GM19455 (cell line): ENCODE measurements at regions not wholly inside any gene's neighbourhood (a gene's known extent, or its start where the extent isn't known, plus 50 kb on each side); places are given as distances from the start of the nearest gene placed in this dataset.

ENCODE experiments used
- ATAC-seq: cut with Tn5 transposase; IDR thresholded peaks from one replicate; pipeline ENCODE4 v1.9.1; 2021; ENCODE audit not compliant: unreplicated experiment

- ATAC-seq: no peak
These were observed 376.4 kb downstream of the FGF9 start for GRCh38 chr13:22047082-22047784.

DNA sequence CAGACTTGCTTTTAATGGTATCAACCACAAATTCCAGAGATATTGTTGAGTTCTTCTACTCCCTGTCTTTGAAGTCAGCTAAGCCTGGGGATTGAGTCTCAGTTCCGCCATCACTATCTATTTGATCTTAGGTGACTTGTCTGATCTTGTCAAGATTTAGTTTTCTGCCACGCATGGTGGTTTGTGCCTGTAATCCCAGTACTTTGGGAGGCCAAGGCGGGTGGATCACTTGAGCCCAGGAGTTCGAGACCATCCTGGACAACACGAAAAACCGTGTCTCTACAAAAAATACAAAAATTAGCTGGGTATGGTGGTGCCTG is 376.9 kb downstream of the FGF9 start:
- ATAC-seq: no peak

GRCh38 chr13:22049384-22049783 is 378.5 kb downstream of the FGF9 start:
- no peak for ATAC-seq

DNA sequence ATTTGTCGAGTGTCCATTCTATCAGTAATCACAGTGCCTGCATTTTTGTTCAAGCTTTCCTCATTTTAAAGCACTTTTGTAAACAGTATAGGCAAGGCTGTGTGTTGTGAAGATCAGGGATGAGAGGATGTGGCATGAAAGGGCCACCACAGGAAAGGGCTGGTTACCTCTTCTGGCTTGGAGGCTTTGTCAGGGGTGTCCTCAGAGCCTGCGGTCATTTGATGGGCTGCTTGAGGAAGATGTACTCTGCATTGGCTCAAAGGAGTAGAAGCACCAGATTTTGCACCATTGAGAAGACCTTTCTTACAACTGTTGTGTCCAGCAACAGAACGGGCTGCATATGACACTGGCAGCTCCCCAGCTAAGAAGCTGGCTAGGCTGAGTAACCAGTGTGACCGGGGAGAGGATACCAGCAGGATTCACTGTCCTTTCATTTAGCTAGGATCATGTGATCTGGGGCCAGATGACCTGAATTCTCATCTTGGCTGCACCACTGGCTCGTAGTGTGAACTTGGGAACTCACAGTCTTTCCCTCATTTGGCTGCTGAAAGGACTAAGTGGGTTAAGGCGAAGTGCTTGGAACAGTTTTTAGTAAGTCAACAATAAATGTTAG is 380.2 kb downstream of the FGF9 start:
- no peak for ATAC-seq

- no peak for ATAC-seq
These were observed 382.2 kb downstream of the FGF9 start for GRCh38 chr13:22053053-22053452.

DNA sequence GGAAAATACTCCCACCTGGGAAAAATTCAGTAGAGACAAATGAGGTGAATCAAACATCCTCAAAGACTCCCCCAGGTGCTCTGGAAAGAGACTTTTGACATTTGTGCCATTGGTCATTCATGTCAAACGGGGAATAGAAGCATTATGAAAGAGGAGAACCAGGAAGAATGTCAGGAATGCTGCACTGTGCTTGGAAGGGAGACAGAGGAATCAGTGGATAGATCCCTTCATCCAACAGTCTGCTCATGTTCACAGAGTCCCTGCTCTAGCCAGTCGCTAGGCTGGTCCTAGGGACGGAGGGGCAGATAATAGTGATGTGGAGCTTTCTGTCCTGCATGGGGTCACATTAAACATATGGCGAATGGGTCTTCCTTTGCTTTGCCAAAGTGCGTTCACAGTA is 384.4 kb downstream of the FGF9 start:
- ATAC-seq: no peak

DNA sequence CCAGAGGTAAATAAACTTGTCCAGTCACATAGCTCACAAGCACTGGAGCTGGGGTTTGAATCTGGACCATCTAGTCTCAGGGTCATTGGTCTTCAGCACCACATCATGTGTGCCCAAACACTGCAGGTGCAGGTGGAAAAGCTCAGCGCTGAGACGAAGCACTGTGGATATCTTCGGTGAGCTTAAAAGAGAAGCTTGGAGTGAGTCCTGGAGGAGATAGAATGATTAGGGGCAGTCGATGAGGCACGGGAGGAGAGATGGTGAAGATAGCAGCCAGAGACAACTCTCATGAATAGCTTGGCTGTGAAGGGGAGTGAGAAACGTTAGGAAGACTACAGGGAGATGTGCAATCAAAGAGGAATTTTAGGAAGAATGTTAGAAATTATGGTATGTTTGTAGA is 389.3 kb downstream of the FGF9 start:
- no peak for ATAC-seq

DNA sequence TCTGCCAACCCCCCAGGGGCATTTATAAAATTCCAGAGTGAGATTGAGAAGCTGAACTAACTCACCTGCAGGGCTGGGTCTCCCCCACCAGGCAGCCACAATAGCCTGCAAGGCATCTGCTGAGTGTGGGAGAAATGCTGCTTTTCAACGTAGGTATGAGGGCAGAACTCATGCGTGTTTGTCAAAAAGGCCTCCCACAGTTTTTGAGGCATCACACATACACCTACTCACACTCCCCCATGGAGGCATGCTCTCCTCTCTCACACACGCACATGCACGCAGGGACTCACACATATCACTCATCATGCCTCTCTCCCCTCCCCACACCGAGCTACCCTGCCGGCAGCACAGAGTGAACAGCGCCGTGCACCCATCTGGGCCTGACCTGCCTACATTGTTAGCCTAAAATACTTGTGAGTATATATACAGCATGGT is 390.5 kb downstream of the FGF9 start:
- peak; percentile 54 for ATAC-seq

DNA sequence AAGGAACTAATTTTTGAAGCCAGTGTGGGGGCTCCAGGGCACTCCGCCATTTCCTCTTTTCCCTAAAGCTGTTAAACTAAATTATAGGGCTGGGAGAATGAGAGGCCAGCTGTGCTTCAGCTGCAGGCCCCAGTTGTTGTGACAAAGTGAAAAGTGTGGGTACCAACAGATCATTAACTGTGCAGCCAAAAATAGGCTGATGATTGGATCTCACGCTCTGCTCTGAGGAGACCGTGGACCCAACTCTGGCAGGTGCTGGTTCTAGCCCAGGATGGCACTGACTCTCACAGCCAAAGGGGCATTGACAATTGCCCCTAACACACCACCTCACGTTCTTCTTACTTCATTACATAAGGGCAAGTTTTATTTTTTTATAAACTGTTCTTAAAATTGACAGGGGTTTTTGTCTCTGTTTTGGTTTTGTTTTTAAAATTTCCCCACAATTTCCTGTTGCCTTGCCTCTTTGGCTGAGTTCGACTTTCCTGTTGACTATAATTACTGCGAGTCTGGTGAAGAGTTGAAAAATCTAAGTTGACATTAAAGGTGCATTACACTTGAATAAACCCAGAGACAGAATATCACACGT is 391.0 kb downstream of the FGF9 start:
- ATAC-seq: peak; percentile 51

DNA sequence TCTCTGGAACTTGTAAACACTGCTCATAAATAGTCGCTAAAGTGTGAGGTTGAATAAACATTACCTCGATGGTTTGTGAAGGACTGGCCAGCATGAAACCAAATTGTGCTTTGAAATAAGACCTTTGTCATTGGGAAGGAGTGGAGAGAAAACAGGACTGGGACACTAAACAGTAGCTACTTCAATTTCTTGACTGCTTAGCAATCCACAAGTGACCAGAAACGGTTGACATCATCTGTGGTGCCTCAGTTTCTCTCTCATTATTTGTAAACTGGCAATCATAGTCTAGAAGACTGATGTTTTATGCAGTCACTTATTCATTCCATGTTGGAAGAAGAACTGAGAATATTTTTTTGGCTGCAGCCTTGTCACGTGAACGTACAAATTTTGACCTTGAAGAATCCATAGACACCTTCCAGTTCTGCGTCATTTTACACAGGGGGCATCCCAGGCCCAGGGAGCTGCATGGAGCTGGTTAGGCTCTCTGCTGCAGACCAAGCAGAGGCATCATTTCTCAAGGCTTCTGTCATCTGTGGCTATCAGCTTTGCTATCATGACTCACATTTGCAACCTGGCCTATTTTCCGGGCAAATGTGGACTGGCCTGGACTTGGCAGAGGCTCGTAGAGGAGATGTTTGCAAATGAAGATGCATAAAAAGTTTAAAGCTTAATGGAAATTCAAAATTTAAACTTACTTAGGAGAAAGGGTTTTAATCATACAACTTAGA is 391.8 kb downstream of the FGF9 start:
- ATAC-seq: no peak

GRCh38 chr13:22063416-22064124 is 392.7 kb downstream of the FGF9 start:
- no peak for ATAC-seq

DNA sequence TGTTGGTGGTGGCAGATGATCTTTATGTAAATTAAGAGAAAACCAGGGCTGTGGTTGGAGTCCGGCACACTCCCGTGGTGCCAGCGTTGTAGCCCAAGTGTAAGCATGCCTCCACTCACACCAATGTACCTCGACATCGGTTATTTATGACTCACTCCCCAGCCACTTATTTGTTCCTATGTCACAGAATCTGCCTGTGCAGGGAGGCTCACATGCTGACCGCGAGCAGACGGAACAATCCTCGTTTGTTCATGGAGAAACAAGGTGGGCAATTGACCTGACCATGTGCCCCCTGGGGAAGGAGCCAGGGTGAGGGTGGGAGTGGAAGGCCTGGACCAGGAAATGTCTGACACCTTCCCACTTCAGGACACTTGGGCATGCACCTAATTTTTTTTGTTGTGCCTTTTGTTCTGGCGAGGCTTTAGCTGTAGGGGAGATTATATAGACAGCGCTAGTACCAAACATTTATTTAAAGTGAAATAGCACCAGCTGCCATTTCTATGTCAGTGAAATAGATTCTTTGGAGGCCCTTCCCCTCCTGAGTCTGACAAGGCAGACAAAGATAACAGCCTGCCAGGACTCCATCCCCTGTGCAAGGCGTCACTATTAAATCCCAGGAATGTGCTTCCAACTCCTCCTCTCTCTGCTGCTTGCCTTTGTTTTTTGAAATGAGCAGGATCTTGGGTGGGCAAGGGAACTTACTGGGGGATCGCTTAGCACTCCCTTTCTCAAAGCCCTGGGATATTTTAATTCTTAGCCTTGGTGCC is 394.2 kb downstream of the FGF9 start:
- no peak for ATAC-seq

GRCh38 chr13:22073718-22074117 is 402.8 kb downstream of the FGF9 start:
- ATAC-seq: no peak

GRCh38 chr13:22074403-22074802 is 403.5 kb downstream of the FGF9 start:
- ATAC-seq: no peak

DNA sequence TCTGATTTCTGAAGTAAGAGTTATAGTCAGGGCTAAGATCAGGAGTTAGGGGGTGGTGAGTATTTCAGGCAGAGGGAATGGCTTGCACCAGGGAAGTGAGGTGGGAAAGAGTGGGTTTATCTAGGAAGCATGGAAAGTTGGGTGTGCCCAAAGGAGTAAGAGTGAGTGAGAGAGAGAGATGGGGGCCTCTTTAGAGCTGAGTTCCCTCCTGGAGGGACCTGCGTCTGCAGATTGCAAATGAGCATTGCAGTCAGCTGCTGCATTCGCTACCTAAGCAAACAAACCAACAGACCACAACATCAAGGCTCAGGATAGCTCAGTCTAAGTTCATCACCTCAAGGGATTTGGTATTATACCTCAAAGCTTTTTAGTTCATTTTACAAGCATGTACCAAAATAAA is 405.8 kb downstream of the FGF9 start:
- ATAC-seq: no peak

- no peak for ATAC-seq
These were observed 406.4 kb downstream of the FGF9 start for GRCh38 chr13:22077205-22077683.

GRCh38 chr13:22077764-22078163 is 406.9 kb downstream of the FGF9 start:
- no peak for ATAC-seq

DNA sequence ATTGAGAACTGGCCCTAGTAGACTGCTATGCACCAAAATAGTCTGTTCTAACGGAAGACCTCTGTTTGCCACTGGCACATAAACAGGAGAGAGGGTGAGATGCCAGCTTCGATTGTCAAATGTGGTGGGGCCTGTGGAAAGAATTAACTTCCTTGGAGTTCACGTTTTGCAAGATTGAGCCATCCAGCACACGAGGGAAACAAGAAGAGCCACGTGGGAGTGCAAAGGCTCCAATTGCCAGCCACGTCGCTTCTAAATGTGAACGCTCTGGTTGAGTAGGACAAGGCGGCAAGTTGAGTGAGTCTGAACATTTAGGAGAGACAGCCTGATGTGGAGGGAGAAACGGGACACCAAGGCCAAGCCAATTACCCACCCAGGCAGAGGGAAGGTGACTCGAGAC is 409.1 kb downstream of the FGF9 start:
- ATAC-seq: no peak

DNA sequence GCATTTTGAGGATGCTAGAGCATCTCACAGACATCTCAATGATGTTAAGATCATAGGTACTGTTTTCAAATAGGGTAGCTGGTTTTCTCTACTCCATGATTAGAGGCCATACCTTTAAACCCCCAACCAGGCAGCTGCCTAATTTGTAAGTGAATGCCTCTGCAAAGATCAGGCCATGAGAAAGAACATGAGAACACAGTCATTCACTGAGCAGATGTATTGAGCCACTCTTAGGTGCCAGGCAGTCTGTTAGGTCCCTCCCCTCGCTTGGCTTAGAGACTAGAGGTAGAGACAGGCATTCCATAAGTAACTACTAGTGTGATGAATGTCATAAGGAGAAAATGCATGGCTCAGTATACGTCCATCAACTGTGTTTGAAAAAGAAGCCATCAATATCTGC is 410.0 kb downstream of the FGF9 start:
- ATAC-seq: no peak

DNA sequence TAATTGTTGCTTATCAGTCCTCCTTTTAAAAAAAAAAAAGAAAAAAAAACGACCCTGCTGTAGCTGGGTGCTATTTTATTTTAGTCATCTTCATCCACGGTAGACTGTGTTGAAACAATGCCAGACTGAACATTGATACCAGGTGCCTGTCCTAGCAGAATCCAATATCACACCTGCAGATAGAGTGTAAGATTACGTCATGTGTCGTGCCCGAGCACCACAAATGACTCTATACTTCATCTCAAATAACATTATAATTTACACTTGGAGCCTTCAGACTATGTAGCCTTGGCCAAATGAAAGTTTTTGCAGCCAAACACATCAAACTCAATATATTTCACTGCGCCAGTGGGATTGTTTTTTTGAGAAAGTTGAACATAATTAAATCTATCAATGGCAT is 410.6 kb downstream of the FGF9 start:
- no peak for ATAC-seq

- no peak for ATAC-seq
These were observed 411.2 kb downstream of the FGF9 start for GRCh38 chr13:22082030-22082429.
